HG03039 (cell line): ENCODE measurements at regions not wholly inside any gene's neighbourhood (a gene's known extent, or its start where the extent isn't known, plus 50 kb on each side); places are given as distances from the start of the nearest gene placed in this dataset.
"Not testable (repeated sequence)": the region's sequence is repeated elsewhere in the genome, so short reads cannot be mapped to it uniquely, and the experiment has no call there.

Experiments used
- ATAC-seq: cut with Tn5 transposase; IDR thresholded peaks from one replicate; pipeline ENCODE4 v1.9.1; 2021; ENCODE audit warnings: mild to moderate bottlenecking, moderate library complexity; ENCODE audit not compliant: unreplicated experiment

- ATAC-seq: no peak
Measured at GRCh38 chr13:109406376-109406992, 379.9 kb downstream of the IRS2 start.

GRCh38 chr13:109403012-109403421, 383.4 kb downstream of the IRS2 start:
- no peak for ATAC-seq

GRCh38 chr13:109401891-109402290, 384.5 kb downstream of the IRS2 start:
- no peak for ATAC-seq

GRCh38 chr13:109401307-109401706, 385.1 kb downstream of the IRS2 start:
- no peak for ATAC-seq

- no peak for ATAC-seq
Measured at GRCh38 chr13:109400624-109401257, 385.6 kb downstream of the IRS2 start.

GRCh38 chr13:109400209-109400608, 386.2 kb downstream of the IRS2 start:
- no peak for ATAC-seq

- not testable (repeated sequence) for ATAC-seq
Measured at GRCh38 chr13:109398071-109398470, 388.3 kb downstream of the IRS2 start.

DNA sequence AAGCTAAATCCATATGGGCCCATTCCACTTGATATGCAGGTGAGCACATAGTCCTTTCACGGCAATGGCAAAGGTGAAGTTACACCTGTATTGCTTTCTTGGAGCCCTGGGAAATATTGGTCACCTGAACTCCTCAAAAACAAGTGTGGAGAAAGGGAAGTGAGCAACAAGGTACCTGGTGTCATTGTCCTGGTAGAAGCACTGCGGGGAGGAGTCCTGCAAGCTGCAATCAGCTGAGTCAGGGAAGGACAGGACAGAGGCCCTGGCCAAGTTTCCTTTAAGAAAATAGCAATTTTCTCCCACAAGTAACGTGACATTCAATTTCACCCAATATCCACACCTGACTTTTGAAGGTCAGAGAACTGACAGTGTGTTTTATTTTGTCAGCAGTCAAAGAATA, 389.1 kb downstream of the IRS2 start:
- ATAC-seq: no peak

- no peak for ATAC-seq
Measured at GRCh38 chr13:109396266-109396665, 390.1 kb downstream of the IRS2 start.

- no peak for ATAC-seq
Measured at GRCh38 chr13:109395014-109395413, 391.4 kb downstream of the IRS2 start.

- no peak for ATAC-seq
Measured at GRCh38 chr13:109394311-109394988, 391.9 kb downstream of the IRS2 start.

GRCh38 chr13:109393045-109393444, 393.3 kb downstream of the IRS2 start:
- ATAC-seq: no peak

GRCh38 chr13:109390391-109390790, 396.0 kb downstream of the IRS2 start:
- ATAC-seq: no peak

DNA sequence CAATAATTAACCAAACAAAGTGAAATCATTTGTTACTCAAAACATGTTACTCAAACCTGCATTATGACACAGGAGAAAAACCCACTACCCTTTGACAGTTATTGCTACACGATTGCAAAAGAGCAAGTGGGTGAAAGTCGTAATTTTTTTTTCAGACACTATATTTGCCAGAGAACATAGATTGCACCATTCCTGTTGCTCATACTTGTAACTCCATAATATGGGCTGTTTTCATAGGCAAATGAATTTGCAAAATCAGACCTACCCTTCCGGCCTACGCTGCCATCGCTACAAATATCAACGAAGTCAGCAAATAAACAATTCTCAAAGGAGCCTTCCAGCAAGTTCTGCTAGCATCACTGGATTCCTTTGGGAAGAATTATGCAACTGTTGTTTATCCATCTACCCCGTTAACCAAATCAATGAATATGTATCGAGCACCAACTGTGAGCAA, 396.5 kb downstream of the IRS2 start:
- no peak for ATAC-seq

DNA sequence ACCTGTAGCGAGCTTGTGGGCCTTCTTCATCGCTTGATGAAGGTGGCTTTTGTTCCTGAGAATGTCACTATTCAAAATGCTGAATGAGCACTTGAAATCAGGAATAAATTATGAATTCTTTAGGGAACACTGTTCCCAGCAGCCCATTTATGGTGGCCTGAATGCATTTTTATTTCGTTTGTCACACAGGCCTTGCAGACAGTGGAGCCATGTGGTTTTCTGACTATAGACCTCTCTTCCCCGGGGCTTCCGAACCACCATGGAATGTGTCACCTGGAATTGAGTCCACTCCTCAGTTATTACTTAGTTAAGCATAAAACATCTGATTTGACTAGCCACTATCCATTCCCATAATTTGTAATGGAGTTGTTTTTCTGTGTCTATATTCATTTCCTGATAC, 396.9 kb downstream of the IRS2 start:
- ATAC-seq: no peak

GRCh38 chr13:109387471-109387870, 398.9 kb downstream of the IRS2 start:
- no peak for ATAC-seq

GRCh38 chr13:109385242-109385560, 401.2 kb downstream of the IRS2 start:
- ATAC-seq: no peak

DNA sequence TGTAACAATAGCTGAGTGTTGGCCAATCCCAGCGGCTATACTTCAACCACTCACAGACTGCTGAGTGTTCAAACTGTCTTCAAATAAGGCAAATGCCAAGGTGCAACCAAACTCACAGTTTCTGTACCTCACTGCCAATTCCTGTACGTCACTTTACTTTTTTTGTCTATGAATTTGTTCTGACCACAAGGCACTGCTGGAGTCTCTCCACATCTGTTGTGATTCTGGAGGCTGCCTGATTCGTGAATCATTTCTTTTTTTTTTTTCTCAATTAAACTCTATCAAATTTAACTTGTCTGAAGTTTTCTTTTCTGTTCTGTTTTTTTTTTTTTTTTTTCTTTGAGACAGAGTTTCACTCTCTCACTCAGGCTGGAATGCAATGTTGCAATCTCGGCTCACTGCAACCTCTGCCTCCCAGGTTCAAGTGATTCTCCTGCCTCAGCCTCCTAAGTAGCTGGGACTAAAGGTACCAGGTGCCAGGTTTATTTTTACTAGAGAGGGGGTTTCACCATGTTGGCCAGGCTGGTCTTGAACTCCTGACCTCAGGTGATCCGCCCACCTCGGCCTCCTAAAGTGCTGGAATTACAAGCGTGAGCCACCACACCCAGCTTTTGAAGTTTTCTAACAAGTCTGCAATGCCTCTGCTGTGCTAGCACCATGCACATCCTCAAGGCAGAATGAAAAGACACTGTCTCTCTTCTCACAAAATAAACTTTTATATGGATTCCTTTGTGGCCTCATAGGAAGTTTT, 401.7 kb downstream of the IRS2 start:
- no peak for ATAC-seq

- ATAC-seq: no peak
Measured at GRCh38 chr13:109383683-109384082, 402.7 kb downstream of the IRS2 start.

- ATAC-seq: no peak
Measured at GRCh38 chr13:109381546-109382180, 404.7 kb downstream of the IRS2 start.

DNA sequence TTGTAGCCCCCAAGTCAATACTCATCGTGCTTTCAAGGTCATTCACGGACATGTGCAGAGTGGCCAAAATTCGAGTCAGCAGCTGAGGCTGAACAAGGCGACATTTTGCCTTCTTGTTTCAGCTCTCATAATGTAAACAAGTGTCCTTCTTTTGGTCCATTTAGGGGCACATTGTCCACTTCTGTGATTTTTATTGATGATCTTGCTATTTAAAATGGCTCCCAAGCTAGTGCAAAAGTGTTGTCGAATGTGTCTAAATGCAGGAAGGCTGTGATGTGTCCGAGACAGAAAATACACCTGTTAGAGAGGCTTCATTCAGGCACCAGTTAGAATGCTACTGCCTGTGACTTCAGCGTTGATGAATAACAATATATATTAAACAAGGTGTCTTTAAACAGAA, 405.9 kb downstream of the IRS2 start:
- ATAC-seq: no peak
